Stimulated activated memory B cell treated with anti-CD40 and anti-IgM and Interleukin-4, amounts not matched to agents 10 μg/mL and 1 μg/mL and 100 μg/mL, for 72 hours (primary cell): ENCODE measurements at regions not wholly inside any gene's neighbourhood (a gene's known extent, or its start where the extent isn't known, plus 50 kb on each side); places are given as distances from the start of the nearest gene placed in this dataset.

Experiments used
- ATAC-seq: fragments of 150-1000 bp; cut with Tn5 transposase; 2 replicates; pipeline ENCODE4 v1.10.0; 2021
- H3K27ac Mint-ChIP-seq: one replicate; pipeline ENCODE4 v1.8.0; 2022; ENCODE audit warnings: mild to moderate bottlenecking, mixed read lengths
- H3K27me3 Mint-ChIP-seq: one replicate; pipeline ENCODE4 v1.8.0; 2022; ENCODE audit warnings: mixed read lengths
- H3K36me3 Mint-ChIP-seq: one replicate; pipeline ENCODE4 v1.8.0; 2022; ENCODE audit warnings: mixed read lengths
- H3K4me1 Mint-ChIP-seq: one replicate; pipeline ENCODE4 v1.8.0; 2022; ENCODE audit warnings: mixed read lengths
- H3K4me3 Mint-ChIP-seq: one replicate; pipeline ENCODE4 v1.8.0; 2022; ENCODE audit warnings: mild to moderate bottlenecking, moderate library complexity, mixed read lengths
- H3K9me3 Mint-ChIP-seq: one replicate; pipeline ENCODE4 v1.8.0; 2022; ENCODE audit warnings: mixed read lengths

DNA sequence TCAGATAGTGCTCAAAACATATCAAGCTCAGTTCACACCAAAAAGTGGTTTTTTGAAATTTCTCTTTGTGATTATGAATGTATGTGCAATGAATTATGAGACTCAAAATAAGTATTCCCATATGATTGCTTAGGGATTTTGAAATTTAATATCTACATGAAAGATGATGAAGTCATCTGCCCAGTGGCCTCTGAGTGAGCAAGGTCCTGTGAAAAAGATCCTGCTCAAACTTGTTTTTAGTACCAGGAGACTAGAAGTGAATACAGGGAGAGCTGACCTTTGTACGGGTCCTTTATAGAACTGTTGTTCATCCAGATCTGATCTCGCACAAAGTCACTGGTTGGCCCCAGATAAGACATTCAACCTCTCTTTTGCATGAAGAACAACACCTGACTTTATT, 151.9 kb upstream of the MAF start:
- H3K27ac Mint-ChIP-seq: no peak overlapping the region
- ATAC-seq: no peak
- H3K27me3 Mint-ChIP-seq: peaks cover 14% of the 10 kb centered on the region
- peaks cover 13% of the 10 kb centered on the region for H3K9me3 Mint-ChIP-seq
- no peaks in the 10 kb centered on the region for H3K4me1 Mint-ChIP-seq
- no peak overlapping the region for H3K4me3 Mint-ChIP-seq
- no peaks in the 10 kb centered on the region for H3K36me3 Mint-ChIP-seq

DNA sequence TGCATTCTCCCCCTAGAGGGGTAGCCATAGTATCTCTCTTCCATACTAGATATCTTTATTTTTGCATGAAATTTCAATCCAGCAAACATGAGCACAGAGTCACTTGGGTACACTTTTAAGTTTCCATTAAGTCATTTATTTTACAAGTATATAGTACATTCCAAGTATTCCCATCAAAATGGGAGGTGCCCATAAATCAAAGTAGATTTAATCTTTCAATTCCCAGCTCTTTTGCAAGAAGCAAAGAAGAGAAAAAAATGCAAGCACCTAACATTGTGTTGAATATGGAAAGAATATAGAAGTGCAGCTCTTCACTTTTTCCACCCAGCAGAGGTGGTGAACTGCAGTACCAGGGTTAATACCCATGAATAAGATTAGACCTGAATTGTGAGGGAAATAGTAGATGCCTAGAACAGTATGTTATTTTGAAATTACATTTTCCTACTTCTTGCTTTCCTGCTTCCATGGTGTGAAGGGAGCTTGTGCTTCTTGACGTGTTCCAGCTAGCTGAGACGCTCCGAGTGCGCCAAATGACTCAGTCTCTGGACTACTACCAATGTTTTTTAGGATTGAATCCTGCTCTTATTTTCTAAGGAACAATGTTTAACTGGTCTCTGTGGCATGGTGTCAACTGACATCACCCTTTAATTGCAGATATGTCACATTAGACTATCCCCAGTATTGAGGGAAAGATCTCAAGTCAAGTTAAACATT, 151.1 kb upstream of the MAF start:
- H3K27me3 Mint-ChIP-seq: peaks cover 14% of the 10 kb centered on the region
- no peak for ATAC-seq

DNA sequence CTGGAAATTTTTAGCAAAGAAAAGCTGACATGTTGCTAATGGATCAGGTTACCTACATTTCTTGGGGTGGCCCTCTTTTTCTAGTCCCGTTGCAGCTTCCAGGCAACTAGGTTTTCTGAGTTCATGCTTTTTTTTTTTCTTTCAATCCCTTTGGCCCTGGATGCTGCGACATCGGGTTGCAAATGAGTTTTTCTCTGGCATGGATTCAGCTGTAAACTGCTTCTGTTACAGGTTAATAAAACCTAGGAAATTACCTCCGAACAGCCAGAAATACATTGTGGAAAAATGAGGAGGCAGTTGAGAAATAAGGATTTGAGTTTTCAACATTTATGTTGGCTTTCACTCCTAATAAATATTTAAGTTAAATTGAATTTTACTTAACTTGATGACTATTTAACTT, 149.8 kb upstream of the MAF start:
- Mint-ChIP-seq H3K27me3 (peaks cover 14% of the 10 kb centered on the region), H3K36me3 (no peaks in the 10 kb centered on the region), H3K4me3 (no peak overlapping the region), H3K9me3 (peaks cover 13% of the 10 kb centered on the region), H3K4me1 (no peaks in the 10 kb centered on the region), H3K27ac (no peak overlapping the region)
- ATAC-seq: no peak

More for the DNA sequence above, 151.1 kb upstream of the MAF start:
- H3K27ac Mint-ChIP-seq: no peak overlapping the region
- H3K4me3 Mint-ChIP-seq: no peak overlapping the region
- no peaks in the 10 kb centered on the region for H3K36me3 Mint-ChIP-seq
- peaks cover 16% of the 10 kb centered on the region for H3K9me3 Mint-ChIP-seq
- H3K4me1 Mint-ChIP-seq: no peaks in the 10 kb centered on the region

DNA sequence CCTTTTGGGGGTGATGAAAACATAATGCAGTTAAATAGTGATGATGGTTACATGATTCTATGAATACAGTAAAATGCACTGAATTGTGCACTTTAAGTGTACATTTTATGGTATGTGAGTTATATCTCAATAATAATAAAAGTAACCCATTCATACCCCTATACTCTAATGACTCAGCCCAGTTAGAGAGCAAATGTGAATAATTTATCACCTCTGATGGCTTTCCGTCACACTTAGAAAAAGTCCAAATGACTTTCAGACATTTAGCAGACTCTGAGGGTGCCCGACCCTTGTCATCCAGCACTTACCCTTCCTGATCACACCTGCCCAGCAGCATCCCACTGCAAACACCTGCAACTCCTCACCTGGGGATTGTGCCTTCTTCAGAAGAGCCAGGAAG, 148.1 kb upstream of the MAF start:
- ATAC-seq: no peak
- peaks cover 13% of the 10 kb centered on the region for H3K9me3 Mint-ChIP-seq

DNA sequence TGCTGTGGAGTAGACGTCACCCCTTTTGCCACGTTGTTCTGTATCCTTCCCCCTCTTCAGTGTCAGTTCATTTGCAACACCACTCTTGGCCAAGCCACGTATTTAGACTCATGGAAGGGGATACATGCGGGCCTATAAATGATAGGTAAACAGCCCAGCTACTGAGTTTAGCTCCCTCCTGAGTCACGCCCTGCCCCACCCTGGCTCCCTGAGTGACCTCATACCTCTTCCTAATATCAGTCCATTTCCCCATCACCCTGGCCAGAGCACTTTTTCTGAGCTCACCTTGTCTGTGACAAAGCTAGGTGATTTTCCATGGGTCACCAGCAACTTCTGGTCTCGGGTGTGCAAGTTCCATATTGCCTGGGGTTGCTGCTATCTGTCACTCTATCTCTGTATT, 147.2 kb upstream of the MAF start:
- ATAC-seq: no peak
- Mint-ChIP-seq H3K9me3 (peaks cover 13% of the 10 kb centered on the region), H3K27me3 (no peaks in the 10 kb centered on the region), H3K27ac (no peak overlapping the region), H3K36me3 (no peaks in the 10 kb centered on the region), H3K4me3 (no peak overlapping the region), H3K4me1 (no peaks in the 10 kb centered on the region)

More for the DNA sequence above, 148.1 kb upstream of the MAF start:
- Mint-ChIP-seq H3K27me3 (no peaks in the 10 kb centered on the region), H3K4me3 (no peak overlapping the region), H3K4me1 (no peaks in the 10 kb centered on the region), H3K36me3 (no peaks in the 10 kb centered on the region), H3K27ac (no peak overlapping the region)

DNA sequence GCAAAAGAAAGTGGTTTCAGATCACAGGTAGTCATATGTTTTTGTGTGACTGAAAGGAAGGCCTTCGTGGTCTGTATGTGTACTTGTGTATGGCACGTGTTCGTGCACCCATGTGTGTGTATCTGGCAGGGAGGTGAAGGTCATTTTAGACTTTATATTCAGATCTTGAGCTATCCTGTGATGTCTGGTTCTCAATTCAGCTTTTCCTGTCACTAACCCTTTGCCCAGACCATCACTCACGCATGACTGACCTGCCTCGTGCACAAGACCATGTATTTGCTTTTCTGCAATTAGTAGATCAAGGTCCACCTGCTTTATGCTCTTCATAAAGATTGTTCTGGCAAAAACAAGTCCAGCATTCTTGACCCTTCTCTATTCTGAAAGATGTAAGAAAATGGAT, 139.7 kb upstream of the MAF start:
- Mint-ChIP-seq H3K4me3 (no peak overlapping the region), H3K27me3 (peaks cover 14% of the 10 kb centered on the region), H3K4me1 (no peaks in the 10 kb centered on the region), H3K9me3 (peaks cover 3% of the 10 kb centered on the region), H3K27ac (no peak overlapping the region), H3K36me3 (no peaks in the 10 kb centered on the region)
- ATAC-seq: no peak

DNA sequence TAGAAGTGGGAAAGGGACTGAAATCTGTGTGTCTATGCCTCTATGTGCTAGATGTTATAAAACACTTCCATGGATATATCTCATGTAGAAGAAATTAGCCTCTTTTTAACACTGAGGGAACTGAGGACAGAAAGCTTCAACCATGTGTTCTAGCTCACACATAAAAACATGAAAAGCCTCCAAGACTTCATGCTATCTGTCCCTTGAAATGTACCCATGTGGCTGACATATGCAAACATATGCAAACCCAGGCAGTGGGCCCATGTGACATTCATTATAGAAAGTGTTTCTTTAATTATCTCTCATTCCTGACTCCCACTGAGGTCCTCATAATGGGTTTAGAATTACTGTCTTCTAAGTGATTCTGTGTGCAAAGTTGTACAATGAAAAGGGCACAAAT, 134.7 kb upstream of the MAF start:
- peaks cover 9% of the 10 kb centered on the region for H3K9me3 Mint-ChIP-seq
- H3K4me1 Mint-ChIP-seq: no peaks in the 10 kb centered on the region
- no peak for ATAC-seq
- peaks cover 8% of the 10 kb centered on the region for H3K27me3 Mint-ChIP-seq
- no peaks in the 10 kb centered on the region for H3K36me3 Mint-ChIP-seq
- no peak overlapping the region for H3K27ac Mint-ChIP-seq
- no peak overlapping the region for H3K4me3 Mint-ChIP-seq

DNA sequence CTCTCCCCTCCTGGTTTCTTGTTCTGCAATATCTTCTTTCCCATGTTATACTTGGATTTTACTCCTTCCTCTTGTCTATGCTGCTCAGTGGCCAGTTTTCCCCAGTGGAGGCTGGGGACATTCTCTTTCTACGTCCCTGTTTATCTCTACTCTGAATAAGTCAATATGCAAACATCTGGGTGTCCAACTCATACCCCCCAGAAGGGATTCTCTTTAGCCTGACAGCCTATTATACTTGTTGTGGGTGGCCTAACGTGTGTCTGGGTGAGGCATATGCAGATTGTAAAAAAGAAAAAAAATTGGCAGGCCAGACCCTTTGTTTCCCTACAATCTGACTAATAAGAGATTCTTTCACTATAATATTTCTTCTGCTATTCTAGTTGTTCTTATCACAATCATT, 134.2 kb upstream of the MAF start:
- H3K4me3 Mint-ChIP-seq: no peak overlapping the region
- peaks cover 9% of the 10 kb centered on the region for H3K9me3 Mint-ChIP-seq
- H3K4me1 Mint-ChIP-seq: no peaks in the 10 kb centered on the region
- H3K27ac Mint-ChIP-seq: no peak overlapping the region
- no peaks in the 10 kb centered on the region for H3K36me3 Mint-ChIP-seq
- ATAC-seq: no peak
- peaks cover 5% of the 10 kb centered on the region for H3K27me3 Mint-ChIP-seq

DNA sequence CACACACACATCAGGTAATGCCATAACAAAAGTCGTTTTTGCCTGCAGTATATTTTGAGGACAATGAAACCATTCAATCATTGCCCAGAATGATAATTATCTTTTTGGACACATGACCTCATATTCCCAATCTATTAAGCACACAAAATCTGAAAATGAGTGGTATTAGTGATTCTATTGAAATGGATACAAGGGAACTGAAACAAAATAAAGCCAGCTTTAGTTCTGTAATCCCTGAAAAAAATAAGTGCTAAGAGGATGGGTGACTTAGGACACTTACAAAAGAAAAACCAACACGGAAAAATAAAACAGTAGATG, 128.3 kb upstream of the MAF start:
- Mint-ChIP-seq H3K4me3 (no peak overlapping the region), H3K9me3 (peaks cover 6% of the 10 kb centered on the region), H3K4me1 (no peaks in the 10 kb centered on the region), H3K27ac (no peak overlapping the region), H3K36me3 (no peaks in the 10 kb centered on the region), H3K27me3 (no peaks in the 10 kb centered on the region)
- ATAC-seq: no peak

DNA sequence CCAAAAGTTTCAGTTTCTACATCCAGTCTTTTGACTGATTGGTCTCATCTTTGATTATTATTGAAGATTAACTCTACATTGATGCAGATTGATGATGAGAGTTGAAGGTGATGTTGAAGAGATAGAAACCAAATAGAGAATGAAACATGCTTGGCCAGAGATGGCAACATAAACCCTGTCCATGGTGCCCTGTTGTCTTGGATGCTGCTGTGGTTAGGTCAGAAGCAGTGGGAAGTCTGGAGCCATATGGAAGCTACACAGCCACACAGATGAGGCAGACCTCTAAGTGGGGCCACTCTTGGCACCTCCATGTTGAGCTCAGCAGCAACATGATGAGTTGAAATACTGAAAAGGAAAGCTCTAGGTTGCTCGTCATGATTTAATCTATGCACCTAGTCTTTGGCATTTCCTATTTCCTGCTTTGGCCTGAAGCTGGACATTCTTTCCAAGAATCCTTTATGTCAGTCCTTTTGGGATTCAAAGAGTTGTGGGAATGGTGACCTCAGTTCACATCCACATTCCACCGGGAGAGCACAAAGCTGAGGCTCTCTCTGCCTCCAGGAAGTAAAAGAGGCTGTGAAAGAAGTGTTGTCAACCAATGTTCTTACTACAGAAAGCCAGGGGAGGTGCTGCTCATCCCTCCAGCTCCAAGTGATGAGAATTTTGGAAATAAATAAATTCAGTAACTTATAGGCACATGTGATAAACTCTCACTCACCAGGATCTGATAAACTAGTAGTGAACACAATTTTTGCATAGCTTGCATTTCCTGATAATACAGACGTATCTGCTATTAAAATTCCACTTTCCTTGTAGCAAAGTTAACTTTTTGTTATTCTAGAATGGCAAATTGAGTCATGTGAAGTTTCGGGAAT, 127.7 kb upstream of the MAF start:
- Mint-ChIP-seq H3K4me3 (no peak overlapping the region), H3K27ac (no peak overlapping the region), H3K36me3 (no peaks in the 10 kb centered on the region), H3K9me3 (peaks cover 6% of the 10 kb centered on the region), H3K4me1 (no peaks in the 10 kb centered on the region), H3K27me3 (no peaks in the 10 kb centered on the region)
- no peak for ATAC-seq

DNA sequence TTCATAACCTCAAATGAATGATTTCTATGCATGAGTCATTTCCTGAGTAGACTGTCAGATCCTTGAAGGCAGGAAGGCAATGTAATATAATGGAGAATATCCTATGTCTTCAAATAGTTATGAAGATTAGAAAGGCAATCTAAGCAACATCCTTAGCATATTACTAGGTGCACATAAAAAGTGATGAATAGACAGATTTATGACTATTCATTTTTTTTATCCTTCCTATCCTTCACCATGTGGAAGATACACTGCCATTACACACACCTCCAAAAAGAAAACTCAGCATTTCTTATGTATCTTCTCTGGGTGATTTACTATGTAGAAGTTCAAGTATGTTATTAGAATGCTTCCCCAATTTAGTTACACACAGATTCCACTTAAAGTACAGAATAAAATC, 126.4 kb upstream of the MAF start:
- Mint-ChIP-seq H3K27ac (no peak overlapping the region), H3K27me3 (no peaks in the 10 kb centered on the region), H3K4me1 (no peaks in the 10 kb centered on the region), H3K9me3 (peaks cover 17% of the 10 kb centered on the region), H3K4me3 (no peak overlapping the region), H3K36me3 (no peaks in the 10 kb centered on the region)
- ATAC-seq: no peak

DNA sequence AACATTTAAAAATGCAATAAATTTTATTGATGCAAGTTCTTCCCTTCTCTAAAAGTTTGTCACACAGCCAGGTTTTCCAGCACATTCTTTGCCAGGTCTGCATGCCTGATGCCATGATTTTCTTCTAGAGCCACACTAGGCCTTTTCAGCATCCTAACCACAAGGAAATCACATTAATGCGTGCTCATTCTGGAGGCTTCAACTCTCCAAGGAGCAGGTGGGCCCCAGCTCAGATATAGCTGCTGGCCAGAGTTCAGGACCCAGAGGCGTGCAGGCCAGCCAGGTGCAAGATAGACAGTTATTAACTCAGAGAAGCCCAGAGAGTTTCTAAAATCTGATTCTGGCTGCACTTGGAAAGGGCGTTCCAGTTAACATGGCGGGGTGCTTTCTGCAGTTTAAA, 124.5 kb upstream of the MAF start:
- no peaks in the 10 kb centered on the region for H3K36me3 Mint-ChIP-seq
- no peak overlapping the region for H3K27ac Mint-ChIP-seq
- H3K27me3 Mint-ChIP-seq: no peaks in the 10 kb centered on the region
- H3K4me1 Mint-ChIP-seq: no peaks in the 10 kb centered on the region
- ATAC-seq: no peak
- H3K4me3 Mint-ChIP-seq: no peak overlapping the region
- H3K9me3 Mint-ChIP-seq: peaks cover 11% of the 10 kb centered on the region

DNA sequence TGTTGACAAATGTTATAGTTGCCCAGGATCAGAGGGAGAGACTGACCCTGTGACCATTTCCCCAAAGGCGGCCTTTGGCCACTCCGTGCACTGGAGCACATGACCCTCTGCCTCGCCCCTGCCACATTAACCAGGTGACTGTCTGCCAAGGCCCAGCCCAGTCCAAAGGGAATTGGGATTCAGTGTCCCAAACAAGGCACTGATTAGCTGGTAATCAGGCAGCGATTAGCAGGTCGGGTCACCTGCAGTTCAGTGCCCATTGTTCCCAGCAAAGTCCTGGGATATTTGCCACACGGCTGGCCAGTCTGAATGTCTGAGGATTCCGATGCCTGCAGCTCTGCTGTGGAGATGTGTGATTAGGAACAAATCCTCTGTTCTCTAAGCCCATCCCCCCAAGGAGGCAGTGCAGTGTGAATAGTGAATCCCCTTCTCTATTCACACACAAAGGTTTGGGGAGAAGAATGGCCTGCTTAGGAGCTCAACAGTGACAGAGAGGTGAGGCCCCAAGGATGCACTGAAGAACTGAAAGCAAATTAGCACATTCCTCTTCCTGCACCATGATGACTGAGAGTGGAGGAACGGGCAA, 123.1 kb upstream of the MAF start:
- peaks cover 9% of the 10 kb centered on the region for H3K27me3 Mint-ChIP-seq
- no peak overlapping the region for H3K4me3 Mint-ChIP-seq
- H3K4me1 Mint-ChIP-seq: no peaks in the 10 kb centered on the region
- H3K36me3 Mint-ChIP-seq: no peaks in the 10 kb centered on the region
- H3K27ac Mint-ChIP-seq: no peak overlapping the region
- ATAC-seq: no peak
- H3K9me3 Mint-ChIP-seq: peaks cover 11% of the 10 kb centered on the region

DNA sequence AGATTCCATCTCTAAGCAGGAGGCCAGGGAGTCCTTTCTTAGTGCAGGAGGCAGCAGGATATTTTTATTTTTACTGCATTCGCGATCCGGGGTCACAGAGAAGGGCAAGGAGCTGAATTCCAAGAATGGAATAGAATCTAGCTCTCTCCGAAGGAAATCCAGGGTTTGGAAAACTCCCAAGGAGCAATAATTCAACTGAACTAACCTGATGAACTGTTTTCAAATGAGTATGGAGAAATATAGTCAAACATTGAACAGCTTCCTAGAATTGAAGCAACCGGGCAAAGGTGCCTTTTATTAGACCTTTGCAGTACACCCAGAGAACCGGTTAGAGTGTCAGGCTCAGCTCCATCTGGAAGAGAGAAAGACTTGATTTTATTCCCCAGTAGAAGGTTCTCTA, 120.7 kb upstream of the MAF start:
- Mint-ChIP-seq H3K36me3 (no peaks in the 10 kb centered on the region), H3K27me3 (peaks cover 20% of the 10 kb centered on the region), H3K27ac (no peak overlapping the region), H3K4me3 (no peak overlapping the region), H3K4me1 (no peaks in the 10 kb centered on the region), H3K9me3 (peaks cover 11% of the 10 kb centered on the region)
- ATAC-seq: no peak

DNA sequence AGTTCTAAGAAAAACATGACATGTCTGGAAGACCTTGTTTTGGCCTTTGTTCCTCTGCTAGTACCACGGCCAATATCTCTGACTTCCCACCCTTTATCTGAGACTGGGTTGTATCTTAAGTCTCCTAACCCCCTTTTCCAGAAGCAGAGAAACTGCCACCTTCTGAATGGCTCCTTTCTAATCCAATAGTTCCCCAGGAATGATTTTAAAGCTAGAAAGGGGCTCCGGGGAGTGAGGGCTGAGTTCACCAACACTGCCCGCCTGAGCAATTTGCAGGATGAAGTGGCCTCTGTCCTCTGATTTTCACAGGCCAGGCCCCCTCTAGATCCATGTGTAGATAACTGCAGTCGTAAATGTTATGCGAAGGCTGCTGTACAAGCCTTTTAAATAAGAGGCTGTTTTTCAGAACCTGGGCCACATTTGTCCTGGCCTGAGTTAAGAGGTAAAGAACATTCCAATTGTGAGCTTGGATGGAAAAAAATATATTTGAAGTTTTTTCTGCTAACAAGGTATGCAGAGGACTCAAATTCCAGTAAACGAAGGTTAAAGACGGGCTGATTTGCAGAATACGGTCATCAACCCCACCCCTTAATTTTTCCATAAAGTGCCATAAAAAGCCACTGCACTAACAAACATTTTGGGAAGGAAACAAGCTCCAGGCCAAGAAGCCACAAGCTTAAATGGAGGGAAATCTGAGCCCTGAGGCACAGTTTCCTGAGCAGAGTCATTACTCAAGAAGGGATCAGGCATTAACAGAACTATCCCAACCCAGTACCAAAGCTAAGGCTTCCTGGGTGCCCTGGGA, 117.0 kb upstream of the MAF start:
- H3K27ac Mint-ChIP-seq: no peak overlapping the region
- H3K4me1 Mint-ChIP-seq: no peaks in the 10 kb centered on the region
- peaks cover 4% of the 10 kb centered on the region for H3K9me3 Mint-ChIP-seq
- no peak overlapping the region for H3K4me3 Mint-ChIP-seq
- no peaks in the 10 kb centered on the region for H3K36me3 Mint-ChIP-seq
- ATAC-seq: no peak
- peaks cover 28% of the 10 kb centered on the region for H3K27me3 Mint-ChIP-seq
